Ovary (tissue), 7 donors: ENCODE measurements at regions not wholly inside any gene's neighbourhood (a gene's known extent, or its start where the extent isn't known, plus 50 kb on each side); places are given as distances from the start of the nearest gene placed in this dataset.

Experiments used
- DNase-seq, 5 donors: peaks; one replicate each; pipeline ENCODE4 v3.0.0-alpha.2; 2019 to 2020
- H3K27ac ChIP-seq, 2 donors: fragments of 200-600 bp; one replicate each; pipeline versions ENCODE4 v1.5.1 to v1.8.0; 2019 to 2022
- H3K27me3 ChIP-seq: fragments of 200-600 bp; one replicate; pipeline ENCODE4 v1.8.0; 2022
- H3K36me3 ChIP-seq: fragments of 200-600 bp; sonication (generic); one replicate; pipeline ENCODE4 v1.5.1; 2019
- H3K4me1 ChIP-seq: one replicate; pipeline ENCODE4 v1.8.1; 2013; ENCODE audit warnings: mild to moderate bottlenecking, moderate library complexity; ENCODE audit not compliant: insufficient read depth
- H3K4me3 ChIP-seq: fragments of 200-600 bp; sonication (generic); one replicate; pipeline ENCODE4 v1.5.1; 2017
- H3K9me3 ChIP-seq, 2 donors: fragments of 200-600 bp in 1 of 2; sonication (generic) in 1 of 2; one replicate each; pipeline versions ENCODE4 v1.5.1 to v1.8.1; 2013 to 2019; ENCODE audit warnings: mild to moderate bottlenecking in 1 of 2, moderate library complexity in 1 of 2
- EP300 ChIP-seq: sonication (generic); formaldehyde crosslinking; IDR thresholded peaks from one replicate; pipeline ENCODE4 v1.6.1; 2017; ENCODE audit warnings: antibody characterized with exemption
- POLR2A ChIP-seq: fragments of 450-650 bp; IDR thresholded peaks from one replicate; pipeline ENCODE4 v1.6.1; 2017; ENCODE audit warnings: antibody characterized with exemption, mild to moderate bottlenecking, moderate library complexity
- WGBS, 3 donors: extraction: QIAGEN DNeasy Blood & Tissue Kit in 1 of 3; methylation state at CpG; one replicate each; pipeline versions ENCODE4 v1.1.5 to v1.1.7; 2013 to 2017; 5-methylcytosine and 5-hydroxymethylcytosine counted together
- intact Hi-C, 4 donors: fragments of 100-400 bp; cut with DNase I; formaldehyde crosslinking; loops; one replicate each; pipeline versions ENCODE4 v1.11.0 to v1.15.1; 2022 to 2023
- TF ChIP-seq, protein P1 (sequence below), 3 donors: fragments of 450-650 bp in 2 of 3; fragments of 200-600 bp in 1 of 3; IDR thresholded peaks; one replicate each; pipeline versions ENCODE4 v1.5.1 to v1.8.0; 2016 to 2022; ENCODE audit warnings: antibody characterized with exemption in 3 of 3, mild to moderate bottlenecking in 1 of 3
- donor health status: DM: no; HTN: no; CAD: no; lungs with moderate emphysema.
- donor health status: DM: no; HTN: no; CAD: no.
- donor health status: Bipolar disorder and iron deficiency.
- donor health status: DM: no; HTN: no; CAD: no.
- donor health status: DM: yes; HTN: yes; CAD: no.

DNA sequence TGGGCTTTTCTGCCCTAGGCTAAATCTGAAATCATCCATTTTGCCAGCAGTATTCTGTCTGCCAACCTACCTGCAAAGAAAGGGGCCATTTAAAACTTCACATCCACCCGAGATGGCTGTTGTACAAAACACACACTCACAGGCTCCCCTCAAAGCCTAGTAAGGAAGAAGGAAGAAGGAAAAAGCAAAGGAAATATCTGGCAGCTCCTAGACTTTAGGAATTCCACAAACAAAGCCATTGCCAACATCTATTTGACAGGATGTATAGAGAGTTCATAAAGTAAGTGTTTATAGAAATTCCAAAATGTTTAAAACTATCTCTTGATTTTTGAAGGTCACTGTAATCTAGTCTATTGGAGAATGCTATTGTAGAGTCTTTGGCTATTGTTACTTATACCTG, 91.9 kb upstream of the THBS1 start:
- Histone ChIP-seq H3K27me3 (no peaks in the 10 kb centered on the region), H3K36me3 (no peaks in the 10 kb centered on the region), H3K27ac (peak overlapping the region in 1 of 2 donors; percentile 50), H3K4me1 (peaks cover 21% of the 10 kb centered on the region), H3K4me3 (no peak overlapping the region), H3K9me3 (no peaks in the 10 kb centered on the region)
- no peak for TF ChIP-seq POLR2A
- TF ChIP-seq, protein P1, sequence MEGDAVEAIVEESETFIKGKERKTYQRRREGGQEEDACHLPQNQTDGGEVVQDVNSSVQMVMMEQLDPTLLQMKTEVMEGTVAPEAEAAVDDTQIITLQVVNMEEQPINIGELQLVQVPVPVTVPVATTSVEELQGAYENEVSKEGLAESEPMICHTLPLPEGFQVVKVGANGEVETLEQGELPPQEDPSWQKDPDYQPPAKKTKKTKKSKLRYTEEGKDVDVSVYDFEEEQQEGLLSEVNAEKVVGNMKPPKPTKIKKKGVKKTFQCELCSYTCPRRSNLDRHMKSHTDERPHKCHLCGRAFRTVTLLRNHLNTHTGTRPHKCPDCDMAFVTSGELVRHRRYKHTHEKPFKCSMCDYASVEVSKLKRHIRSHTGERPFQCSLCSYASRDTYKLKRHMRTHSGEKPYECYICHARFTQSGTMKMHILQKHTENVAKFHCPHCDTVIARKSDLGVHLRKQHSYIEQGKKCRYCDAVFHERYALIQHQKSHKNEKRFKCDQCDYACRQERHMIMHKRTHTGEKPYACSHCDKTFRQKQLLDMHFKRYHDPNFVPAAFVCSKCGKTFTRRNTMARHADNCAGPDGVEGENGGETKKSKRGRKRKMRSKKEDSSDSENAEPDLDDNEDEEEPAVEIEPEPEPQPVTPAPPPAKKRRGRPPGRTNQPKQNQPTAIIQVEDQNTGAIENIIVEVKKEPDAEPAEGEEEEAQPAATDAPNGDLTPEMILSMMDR (IDR thresholded peaks at IDR 0.05): no peak
- TF ChIP-seq EP300: no peak
- no peak for DNase-seq
- WGBS, 3 donors: 8 to 18% (median 16%) methylated on average over 1 of the region's 1 CpG
- intact Hi-C loops: no loop called here

DNA sequence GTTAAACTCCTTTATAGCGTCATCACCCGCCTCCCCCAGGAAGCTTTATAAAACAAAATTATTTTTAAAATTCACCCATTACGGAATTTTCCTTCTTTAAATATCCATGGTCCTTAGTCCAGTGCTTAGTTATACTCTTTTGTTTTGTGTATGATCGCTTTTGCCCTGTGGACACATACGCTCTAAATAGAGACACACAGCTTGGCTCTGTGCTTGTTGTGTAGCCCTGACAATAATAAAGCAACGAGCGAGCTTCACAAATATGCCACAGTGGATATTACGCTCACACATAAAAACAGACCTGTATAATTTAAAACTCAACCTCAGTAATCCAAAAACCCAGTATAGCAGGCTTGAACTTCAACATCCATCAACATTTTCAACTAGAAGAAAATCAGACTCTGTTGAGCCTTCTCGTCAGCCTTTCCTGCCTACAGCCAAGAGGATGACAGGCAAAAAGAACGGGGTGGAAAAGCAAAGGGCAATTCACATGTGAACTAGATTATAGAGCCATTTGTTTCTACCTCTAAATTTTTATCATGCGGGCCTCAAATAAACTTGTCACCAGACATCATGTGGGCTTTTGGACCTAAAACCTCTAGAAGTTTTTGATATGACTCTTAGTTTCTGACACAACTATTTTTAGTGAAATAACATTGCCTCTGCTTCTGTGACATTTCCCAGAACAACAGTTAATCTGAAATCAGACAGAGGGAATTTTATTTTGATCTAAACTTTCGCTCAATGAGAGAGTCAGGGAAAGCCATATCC, 89.6 kb upstream of the THBS1 start:
- H3K27me3 ChIP-seq: no peaks in the 10 kb centered on the region
- no peaks in the 10 kb centered on the region for H3K36me3 ChIP-seq
- H3K4me3 ChIP-seq: no peak overlapping the region
- H3K9me3 ChIP-seq: no peaks in the 10 kb centered on the region
- H3K27ac ChIP-seq: no peak overlapping the region
- WGBS, 3 donors: 82 to 88% (median 88%) methylated on average over 12 of the region's 12 CpGs
- intact Hi-C loops: loop anchor here in 1 of 4 donors (5.0 to 10.0 kb wide), 2 partner anchors 84 to 674 kb away; no protein-coding TSS in a partner anchor
- peaks cover 25% of the 10 kb centered on the region for H3K4me1 ChIP-seq
- TF ChIP-seq EP300 (no peak), POLR2A (no peak)
- TF ChIP-seq, protein P1 (IDR thresholded peaks at IDR 0.05): no peak
- DNase-seq: no peak

DNA sequence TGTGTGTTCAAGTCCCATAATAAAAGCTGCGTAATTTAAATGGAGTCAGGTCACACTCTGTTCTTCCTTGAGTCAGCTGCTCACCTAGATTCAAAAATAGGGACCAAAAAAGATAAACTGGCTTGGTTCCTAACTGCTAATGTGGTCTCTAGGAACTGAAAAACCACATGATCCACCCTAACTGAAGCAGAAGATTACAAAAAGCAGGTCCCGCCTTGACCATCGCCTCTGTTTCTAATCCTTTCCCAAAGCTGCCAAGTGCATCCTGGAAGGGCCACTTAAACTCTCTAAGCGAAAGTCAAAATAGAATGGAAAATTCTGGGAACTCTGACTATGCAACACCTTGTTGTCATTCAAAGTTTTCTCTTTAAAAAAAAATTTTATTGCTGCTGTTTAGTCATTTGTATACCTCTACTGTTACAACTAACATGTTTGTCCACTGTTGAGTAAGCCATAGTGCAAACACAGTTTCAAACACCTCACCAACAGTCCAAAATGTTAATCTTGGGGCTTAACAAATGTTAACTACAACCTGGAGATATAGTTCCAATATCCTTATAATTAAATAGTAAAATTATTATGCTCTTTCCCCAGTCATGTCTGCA, 88.9 kb upstream of the THBS1 start:
- H3K4me1 ChIP-seq: peaks cover 21% of the 10 kb centered on the region
- WGBS, 3 donors: 59 to 70% (median 62%) methylated on average over 4 of the region's 4 CpGs
- TF ChIP-seq EP300: no peak
- H3K27me3 ChIP-seq: no peaks in the 10 kb centered on the region
- H3K36me3 ChIP-seq: no peaks in the 10 kb centered on the region
- intact Hi-C loops: loop anchor here in 1 of 4 donors (5.0 to 10.0 kb wide), 2 partner anchors 83 to 675 kb away; no protein-coding TSS in a partner anchor
- no peak overlapping the region for H3K4me3 ChIP-seq
- no peak overlapping the region for H3K27ac ChIP-seq
- no peaks in the 10 kb centered on the region for H3K9me3 ChIP-seq
- no peak for DNase-seq

DNA sequence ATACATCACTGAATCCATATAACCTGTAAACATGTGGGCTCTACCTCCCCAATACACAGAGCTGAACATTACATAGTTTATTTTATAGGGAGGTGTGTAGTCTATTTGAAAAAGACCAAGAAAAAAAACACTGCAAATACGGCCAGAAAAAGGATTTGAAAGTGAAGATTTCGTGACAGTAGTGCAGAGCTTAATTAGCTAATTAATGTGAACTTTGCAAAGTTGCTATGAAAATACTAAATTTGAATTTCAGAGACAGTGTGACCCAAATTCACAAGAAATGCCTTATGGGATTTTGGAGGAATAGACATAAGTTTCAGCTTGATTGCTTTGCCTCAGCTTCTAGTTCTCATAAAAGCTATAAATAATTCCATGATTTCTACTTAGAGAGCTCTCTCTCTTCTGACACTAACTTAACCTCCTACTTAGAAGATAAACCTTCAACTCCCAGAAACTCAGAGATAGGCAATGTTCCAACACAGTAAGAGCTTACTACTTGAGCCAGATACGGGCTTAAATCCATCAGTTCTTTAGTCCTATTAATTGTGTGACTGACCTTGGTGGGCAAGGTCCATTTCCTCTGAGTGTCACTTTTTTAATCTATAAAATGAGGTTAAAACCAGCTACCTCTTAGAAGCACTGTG, 87.3 kb upstream of the THBS1 start:
- Histone ChIP-seq H3K9me3 (no peaks in the 10 kb centered on the region), H3K36me3 (no peaks in the 10 kb centered on the region), H3K4me1 (peaks cover 23% of the 10 kb centered on the region), H3K27ac (no peak overlapping the region), H3K27me3 (no peaks in the 10 kb centered on the region), H3K4me3 (no peak overlapping the region)
- intact Hi-C loops: loop anchor here in 1 of 4 donors (5.0 to 10.0 kb wide), 2 partner anchors 81 to 676 kb away; no protein-coding TSS in a partner anchor
- 60 to 75% (median 60%) methylated on average over 3 of the region's 3 CpGs for WGBS, 3 donors
- TF ChIP-seq POLR2A: no peak
- TF ChIP-seq EP300: no peak
- TF ChIP-seq, protein P1 (IDR thresholded peaks at IDR 0.05): no peak
- no peak for DNase-seq
